ENCODE measurements at regions not wholly inside any gene's neighbourhood (a gene's known extent, or its start where the extent isn't known, plus 50 kb on each side); places are given as distances from the start of the nearest gene placed in this dataset.

- DNase-seq (ENCODE audit: low read depth in 2 of 2): no peak
- H3K4me1 ChIP-seq (ENCODE audit: control insufficient read depth, extremely low read depth, insufficient read depth, low read length): no peaks in the 10 kb centered on the region
- no peak overlapping the region for H3K4me2 ChIP-seq (ENCODE audit: extremely low read depth, insufficient read depth, low read length)
- H3K27me3 ChIP-seq (ENCODE audit: control insufficient read depth, insufficient read depth, low read length): peaks cover 6% of the 10 kb centered on the region
- no peak for TF ChIP-seq EZH2 (IDR thresholded peaks at IDR 0.05; ENCODE audit: low read length, missing control alignments)
- no peak overlapping the region for H3K27ac ChIP-seq (ENCODE audit: insufficient read depth, low read length)
- H4K20me1 ChIP-seq (ENCODE audit: control insufficient read depth, extremely low read depth, insufficient read depth, low read length): no peaks in the 10 kb centered on the region
- no peak overlapping the region for H3K9ac ChIP-seq (ENCODE audit: insufficient read depth, low read length)
- H3K36me3 ChIP-seq (ENCODE audit: control insufficient read depth, insufficient read depth, low read length): no peaks in the 10 kb centered on the region
- no peaks in the 10 kb centered on the region for H3K9me3 ChIP-seq (ENCODE audit: control insufficient read depth, insufficient read depth, low read depth, low read length)
- H3K79me2 ChIP-seq (ENCODE audit: control insufficient read depth, insufficient read depth, low read length): no peaks in the 10 kb centered on the region
- H2AFZ ChIP-seq (ENCODE audit: low read length): no peak overlapping the region
- no peak overlapping the region for H3K4me3 ChIP-seq (replicated peaks in 1 of 4; ENCODE audit: control extremely low read depth in 1 of 4, insufficient read depth in 1 of 4, low read depth in 3 of 4, low read length in 4 of 4)
Measured at GRCh38 chr12:3350432-3350831, 140.6 kb upstream of the PRMT8 start.

GRCh38 chr12:3351731-3352130, 139.3 kb upstream of the PRMT8 start:
- no peak overlapping the region for H3K4me2 ChIP-seq (ENCODE audit: extremely low read depth, insufficient read depth, low read length)
- H3K79me2 ChIP-seq (ENCODE audit: control insufficient read depth, insufficient read depth, low read length): no peaks in the 10 kb centered on the region
- H3K9ac ChIP-seq (ENCODE audit: insufficient read depth, low read length): no peak overlapping the region
- H3K4me3 ChIP-seq (replicated peaks in 1 of 4; ENCODE audit: control extremely low read depth in 1 of 4, insufficient read depth in 1 of 4, low read depth in 3 of 4, low read length in 4 of 4): no peak overlapping the region
- no peak for TF ChIP-seq EZH2 (IDR thresholded peaks at IDR 0.05; ENCODE audit: low read length, missing control alignments)
- TF ChIP-seq CTCF (conservative IDR thresholded peaks at IDR 0.05 in 1 of 2, IDR thresholded peaks at IDR 0.05 in 1 of 2; ENCODE audit: low read depth in 1 of 2, low read length in 2 of 2): no peak
- peaks cover 2% of the 10 kb centered on the region for H4K20me1 ChIP-seq (ENCODE audit: control insufficient read depth, extremely low read depth, insufficient read depth, low read length)
- H3K9me3 ChIP-seq (ENCODE audit: control insufficient read depth, insufficient read depth, low read depth, low read length): no peaks in the 10 kb centered on the region
- H2AFZ ChIP-seq (ENCODE audit: low read length): no peak overlapping the region
- H3K4me1 ChIP-seq (ENCODE audit: control insufficient read depth, extremely low read depth, insufficient read depth, low read length): no peaks in the 10 kb centered on the region
- H3K27ac ChIP-seq (ENCODE audit: insufficient read depth, low read length): no peak overlapping the region
- H3K27me3 ChIP-seq (ENCODE audit: control insufficient read depth, insufficient read depth, low read length): peaks cover 6% of the 10 kb centered on the region
- no peak for DNase-seq (ENCODE audit: low read depth in 2 of 2)
- H3K36me3 ChIP-seq (ENCODE audit: control insufficient read depth, insufficient read depth, low read length): no peaks in the 10 kb centered on the region

- no peak for DNase-seq (ENCODE audit: low read depth in 2 of 2)
- no peaks in the 10 kb centered on the region for H3K9me3 ChIP-seq (ENCODE audit: control insufficient read depth, insufficient read depth, low read depth, low read length)
- H3K4me1 ChIP-seq (ENCODE audit: control insufficient read depth, extremely low read depth, insufficient read depth, low read length): no peaks in the 10 kb centered on the region
- H3K27ac ChIP-seq (ENCODE audit: insufficient read depth, low read length): no peak overlapping the region
- no peak overlapping the region for H3K9ac ChIP-seq (ENCODE audit: insufficient read depth, low read length)
- TF ChIP-seq CTCF (conservative IDR thresholded peaks at IDR 0.05 in 1 of 2, IDR thresholded peaks at IDR 0.05 in 1 of 2; ENCODE audit: low read depth in 1 of 2, low read length in 2 of 2) (no peak), EZH2 (IDR thresholded peaks at IDR 0.05; ENCODE audit: low read length, missing control alignments) (no peak)
- no peak overlapping the region for H3K4me3 ChIP-seq (replicated peaks in 1 of 4; ENCODE audit: control extremely low read depth in 1 of 4, insufficient read depth in 1 of 4, low read depth in 3 of 4, low read length in 4 of 4)
- peaks cover 2% of the 10 kb centered on the region for H4K20me1 ChIP-seq (ENCODE audit: control insufficient read depth, extremely low read depth, insufficient read depth, low read length)
- H3K27me3 ChIP-seq (ENCODE audit: control insufficient read depth, insufficient read depth, low read length): peaks cover 6% of the 10 kb centered on the region
- H3K4me2 ChIP-seq (ENCODE audit: extremely low read depth, insufficient read depth, low read length): no peak overlapping the region
- H3K36me3 ChIP-seq (ENCODE audit: control insufficient read depth, insufficient read depth, low read length): no peaks in the 10 kb centered on the region
- no peaks in the 10 kb centered on the region for H3K79me2 ChIP-seq (ENCODE audit: control insufficient read depth, insufficient read depth, low read length)
- H2AFZ ChIP-seq (ENCODE audit: low read length): no peak overlapping the region
Measured at GRCh38 chr12:3352230-3352629, 138.8 kb upstream of the PRMT8 start.

Measured in fibroblast of lung (primary cell).